ENCODE measurements at regions not wholly inside any gene's neighbourhood (a gene's known extent, or its start where the extent isn't known, plus 50 kb on each side); places are given as distances from the start of the nearest gene placed in this dataset.

- TF ChIP-seq CTCF (IDR thresholded peaks at IDR 0.05), result no peak
- no peak for TF ChIP-seq POLR2A (IDR thresholded peaks at IDR 0.05)
Measured at GRCh38 chr13:40498461-40498860, 168.0 kb downstream of the FOXO1 start.
